HG02588 (cell line): ENCODE measurements at regions not wholly inside any gene's neighbourhood (a gene's known extent, or its start where the extent isn't known, plus 50 kb on each side); places are given as distances from the start of the nearest gene placed in this dataset.
A peak's percentile ranks its signal among the peaks of the same experiment; 100 is the strongest.
"Not testable (repeated sequence)": the region's sequence is repeated elsewhere in the genome, so short reads cannot be mapped to it uniquely, and the experiment has no call there.

Experiments
- ATAC-seq: cut with Tn5 transposase; IDR thresholded peaks from one replicate; pipeline ENCODE4 v1.9.1; 2021; ENCODE audit warnings: mild to moderate bottlenecking, moderate library complexity; ENCODE audit not compliant: unreplicated experiment

- ATAC-seq: no peak
These were observed 50.6 kb upstream of the TMEM170B start for GRCh38 chr6:11486959-11487358.

- ATAC-seq: no peak
These were observed 51.1 kb upstream of the TMEM170B start for GRCh38 chr6:11486486-11486885.

GRCh38 chr6:11486051-11486450 is 51.5 kb upstream of the TMEM170B start:
- ATAC-seq: no peak

GRCh38 chr6:11485271-11485670 is 52.3 kb upstream of the TMEM170B start:
- ATAC-seq: no peak

GRCh38 chr6:11484441-11484840 is 53.1 kb upstream of the TMEM170B start:
- no peak for ATAC-seq

- ATAC-seq: no peak
These were observed 54.9 kb upstream of the TMEM170B start for GRCh38 chr6:11482616-11483015.

GRCh38 chr6:11480541-11480940 is 57.0 kb upstream of the TMEM170B start:
- no peak for ATAC-seq

GRCh38 chr6:11479296-11479695 is 58.3 kb upstream of the TMEM170B start:
- ATAC-seq: no peak

- ATAC-seq: no peak
These were observed 59.0 kb upstream of the TMEM170B start for GRCh38 chr6:11478586-11478985.

- no peak for ATAC-seq
These were observed 62.5 kb upstream of the TMEM170B start for GRCh38 chr6:11475016-11475415.

GRCh38 chr6:11473008-11473740 is 64.4 kb upstream of the TMEM170B start:
- ATAC-seq: no peak

GRCh38 chr6:11471261-11471660 is 66.3 kb upstream of the TMEM170B start:
- no peak for ATAC-seq

GRCh38 chr6:11469684-11470083 is 67.9 kb upstream of the TMEM170B start:
- ATAC-seq: no peak

- not testable (repeated sequence) for ATAC-seq
These were observed 69.3 kb upstream of the TMEM170B start for GRCh38 chr6:11468271-11468670.

- ATAC-seq: no peak
These were observed 70.2 kb upstream of the TMEM170B start for GRCh38 chr6:11467364-11467763.

GRCh38 chr6:11463398-11463780 is 74.2 kb upstream of the TMEM170B start:
- ATAC-seq: no peak

- no peak for ATAC-seq
These were observed 74.7 kb upstream of the TMEM170B start for GRCh38 chr6:11462742-11463397.

- ATAC-seq: peak; percentile 71
These were observed 76.5 kb upstream of the TMEM170B start for GRCh38 chr6:11460837-11461661.

- ATAC-seq: peak; percentile 27
These were observed 77.4 kb upstream of the TMEM170B start for GRCh38 chr6:11460001-11460668.

- peak; percentile 41 for ATAC-seq
These were observed 78.4 kb upstream of the TMEM170B start for GRCh38 chr6:11459079-11459610.

GRCh38 chr6:11458509-11458908 is 79.0 kb upstream of the TMEM170B start:
- ATAC-seq: no peak
